ENCODE measurements at regions not wholly inside any gene's neighbourhood (a gene's known extent, or its start where the extent isn't known, plus 50 kb on each side); places are given as distances from the start of the nearest gene placed in this dataset.

GRCh38 chr9:550333-550732 is 291.2 kb upstream of the DMRT1 start:
- Histone ChIP-seq H3K4me3 (no peak overlapping the region), H3K36me3 (no peaks in the 10 kb centered on the region), H3K4me1 (peaks cover 8 to 15% of the 10 kb centered on the region in 2 donors), H3K27me3 (no peaks in the 10 kb centered on the region), H3K9me3 (no peaks in the 10 kb centered on the region), H3K27ac (no peak overlapping the region)
- DNase-seq = no peak
- ATAC-seq = no peak
- intact Hi-C loops (cut with DNase I; ENCODE audit: low total_unique reads) (no loop called here), in situ Hi-C loops (cut with MboI; ENCODE audit: low sequenced_read_pairs in 4 of 4) (no loop called here)
- no peak for TF ChIP-seq CTCF (IDR thresholded peaks at IDR 0.05 in 4 of 5, conservative IDR thresholded peaks at IDR 0.05 in 1 of 5)
- TF ChIP-seq POLR2A (IDR thresholded peaks at IDR 0.05) = no peak

DNA sequence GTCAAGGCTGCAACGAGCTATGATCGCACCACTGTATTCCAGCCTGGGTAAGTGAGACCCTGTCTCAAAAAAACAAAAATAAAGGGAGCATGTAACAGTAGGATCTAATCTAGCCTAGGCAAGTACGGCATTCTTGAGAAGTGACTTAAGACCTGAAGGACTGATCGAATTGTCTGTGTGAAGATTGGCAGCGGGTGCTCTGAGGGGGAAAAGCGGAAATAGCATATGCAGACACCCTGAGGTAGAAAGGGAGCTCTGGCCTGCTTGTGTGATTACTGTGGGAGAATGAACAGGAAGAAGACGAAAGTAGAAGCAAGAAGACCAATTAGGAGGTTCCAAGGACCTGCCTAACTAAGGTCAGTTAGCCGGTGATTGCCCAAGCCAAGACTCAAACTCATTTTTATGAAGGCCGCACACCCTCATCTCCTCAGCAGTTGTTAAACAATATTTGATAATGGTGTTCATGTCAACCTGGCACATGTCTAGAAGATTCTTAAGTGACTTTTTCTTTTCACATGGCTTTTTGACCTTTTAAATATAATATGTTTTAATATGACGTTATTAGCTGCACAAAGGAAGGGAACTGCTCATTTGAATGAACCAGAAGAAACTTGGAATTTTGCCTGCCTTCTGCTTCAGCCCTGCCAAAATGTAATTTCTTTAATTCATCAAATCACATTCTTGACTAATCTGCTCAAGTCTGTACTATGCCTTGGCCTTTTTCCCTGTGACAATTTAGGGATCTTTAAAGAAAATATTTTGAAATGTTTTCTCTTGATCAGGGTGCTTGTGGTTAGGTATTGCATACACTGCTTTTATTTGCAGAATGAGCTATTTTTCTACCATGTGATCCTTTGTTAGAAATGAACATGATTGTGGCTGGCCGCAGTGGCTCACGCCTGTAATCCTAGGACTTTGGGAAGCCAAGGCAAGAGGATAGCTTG is 289.2 kb upstream of the DMRT1 start:
- in situ Hi-C loops (cut with MboI; ENCODE audit: low sequenced_read_pairs in 4 of 4) (no loop called here), intact Hi-C loops (cut with DNase I; ENCODE audit: low total_unique reads) (no loop called here)
- Histone ChIP-seq H3K27me3 (no peaks in the 10 kb centered on the region), H3K27ac (no peak overlapping the region), H3K4me1 (peaks cover 5 to 6% of the 10 kb centered on the region in 2 donors), H3K36me3 (no peaks in the 10 kb centered on the region), H3K4me3 (no peak overlapping the region), H3K9me3 (no peaks in the 10 kb centered on the region)
- TF ChIP-seq CTCF (IDR thresholded peaks at IDR 0.05 in 4 of 5, conservative IDR thresholded peaks at IDR 0.05 in 1 of 5) = no peak
- TF ChIP-seq POLR2A (IDR thresholded peaks at IDR 0.05) = no peak
- DNase-seq = no peak
- no peak for ATAC-seq

DNA sequence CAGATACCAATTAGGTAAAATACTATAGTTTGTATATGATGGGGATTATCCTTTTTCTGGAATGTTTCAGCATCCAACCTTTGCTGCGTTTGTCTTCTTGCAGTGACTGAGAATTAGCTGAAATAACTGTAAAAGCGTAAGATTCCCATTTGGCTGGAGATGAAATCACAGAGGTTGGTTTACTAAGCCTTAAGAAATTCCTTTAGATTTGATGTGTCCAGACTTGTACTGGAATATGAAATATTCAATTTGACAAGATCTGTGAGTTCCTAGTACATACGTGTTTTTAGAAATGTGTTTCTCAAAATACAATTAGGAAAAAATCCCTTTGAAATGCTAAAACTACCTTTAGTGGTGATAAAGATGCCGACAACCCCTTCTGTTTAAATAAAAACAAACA is 286.0 kb upstream of the DMRT1 start:
- DNase-seq (no peak), ATAC-seq (no peak)
- Histone ChIP-seq H3K36me3 (no peaks in the 10 kb centered on the region), H3K9me3 (no peaks in the 10 kb centered on the region), H3K4me3 (no peak overlapping the region), H3K27ac (no peak overlapping the region), H3K27me3 (no peaks in the 10 kb centered on the region), H3K4me1 (no peaks in the 10 kb centered on the region)
- TF ChIP-seq CTCF (IDR thresholded peaks at IDR 0.05 in 4 of 5, conservative IDR thresholded peaks at IDR 0.05 in 1 of 5) (no peak), POLR2A (IDR thresholded peaks at IDR 0.05) (no peak)
- intact Hi-C loops (cut with DNase I; ENCODE audit: low total_unique reads) = no loop called here
- in situ Hi-C loops (cut with MboI; ENCODE audit: low sequenced_read_pairs in 4 of 4) = no loop called here

DNA sequence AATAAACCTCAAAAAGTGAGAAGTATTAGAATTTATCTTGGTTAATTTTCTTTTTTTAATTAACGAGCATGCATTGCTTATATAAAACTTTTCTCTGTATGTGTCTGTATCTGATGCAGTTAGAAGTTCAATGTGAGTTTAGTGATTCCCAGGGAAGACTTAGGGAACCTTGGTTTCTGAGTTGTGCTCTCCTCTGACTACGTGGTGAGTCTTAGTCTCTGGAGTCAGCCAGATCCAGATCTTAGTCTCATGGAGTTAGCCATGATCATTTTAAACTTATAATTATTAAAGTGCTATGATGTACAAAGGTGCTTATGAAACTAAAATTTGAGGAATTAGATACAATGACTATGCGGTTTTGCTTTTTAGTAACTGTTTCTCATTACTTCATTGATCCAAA is 285.3 kb upstream of the DMRT1 start:
- in situ Hi-C loops (cut with MboI; ENCODE audit: low sequenced_read_pairs in 4 of 4) = no loop called here
- H3K36me3 ChIP-seq = no peaks in the 10 kb centered on the region
- no peaks in the 10 kb centered on the region for H3K27me3 ChIP-seq
- DNase-seq (no peak), ATAC-seq (no peak)
- intact Hi-C loops (cut with DNase I; ENCODE audit: low total_unique reads) = no loop called here
- H3K4me3 ChIP-seq = no peak overlapping the region
- no peaks in the 10 kb centered on the region for H3K9me3 ChIP-seq
- H3K4me1 ChIP-seq = no peaks in the 10 kb centered on the region
- no peak overlapping the region for H3K27ac ChIP-seq
- TF ChIP-seq POLR2A (IDR thresholded peaks at IDR 0.05) (no peak), CTCF (IDR thresholded peaks at IDR 0.05 in 4 of 5, conservative IDR thresholded peaks at IDR 0.05 in 1 of 5) (no peak)
